ENCODE measurements at regions not wholly inside any gene's neighbourhood (a gene's known extent, or its start where the extent isn't known, plus 50 kb on each side); places are given as distances from the start of the nearest gene placed in this dataset.

DNA sequence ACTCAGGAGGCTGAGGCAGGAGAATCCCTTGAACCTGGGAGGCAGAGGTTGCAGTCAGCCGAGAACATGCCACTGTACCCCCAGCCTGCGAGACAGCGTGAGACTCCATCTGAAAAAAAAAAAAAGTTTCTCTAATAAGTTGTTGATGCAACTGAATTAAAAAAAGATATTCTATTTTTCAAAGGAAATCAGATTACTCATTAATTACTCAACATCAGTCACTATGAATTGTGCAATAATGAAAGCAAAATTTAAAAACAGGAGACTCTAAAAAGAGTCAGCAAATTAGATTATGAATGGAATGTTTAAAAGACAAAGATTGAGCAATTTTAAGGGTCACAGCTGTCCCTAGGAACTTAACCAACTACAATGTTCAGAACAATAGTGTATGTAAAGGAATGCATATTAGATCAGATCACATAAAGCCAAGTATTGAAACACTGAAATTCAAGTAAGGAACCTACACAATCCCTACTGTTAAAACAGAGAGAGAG, 60.2 kb upstream of the SLC4A7 start:
- H3K27me3 ChIP-seq: no peaks in the 10 kb centered on the region
- H3K4me1 ChIP-seq: no peaks in the 10 kb centered on the region
- peak overlapping the region in 1 of 2 donors; percentile 17 for H3K27ac ChIP-seq
- H3K36me3 ChIP-seq: no peaks in the 10 kb centered on the region
- no peak for DNase-seq
- TF ChIP-seq, protein P1, sequence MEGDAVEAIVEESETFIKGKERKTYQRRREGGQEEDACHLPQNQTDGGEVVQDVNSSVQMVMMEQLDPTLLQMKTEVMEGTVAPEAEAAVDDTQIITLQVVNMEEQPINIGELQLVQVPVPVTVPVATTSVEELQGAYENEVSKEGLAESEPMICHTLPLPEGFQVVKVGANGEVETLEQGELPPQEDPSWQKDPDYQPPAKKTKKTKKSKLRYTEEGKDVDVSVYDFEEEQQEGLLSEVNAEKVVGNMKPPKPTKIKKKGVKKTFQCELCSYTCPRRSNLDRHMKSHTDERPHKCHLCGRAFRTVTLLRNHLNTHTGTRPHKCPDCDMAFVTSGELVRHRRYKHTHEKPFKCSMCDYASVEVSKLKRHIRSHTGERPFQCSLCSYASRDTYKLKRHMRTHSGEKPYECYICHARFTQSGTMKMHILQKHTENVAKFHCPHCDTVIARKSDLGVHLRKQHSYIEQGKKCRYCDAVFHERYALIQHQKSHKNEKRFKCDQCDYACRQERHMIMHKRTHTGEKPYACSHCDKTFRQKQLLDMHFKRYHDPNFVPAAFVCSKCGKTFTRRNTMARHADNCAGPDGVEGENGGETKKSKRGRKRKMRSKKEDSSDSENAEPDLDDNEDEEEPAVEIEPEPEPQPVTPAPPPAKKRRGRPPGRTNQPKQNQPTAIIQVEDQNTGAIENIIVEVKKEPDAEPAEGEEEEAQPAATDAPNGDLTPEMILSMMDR (IDR thresholded peaks at IDR 0.05): no peak
- TF ChIP-seq POLR2A (IDR thresholded peaks at IDR 0.05): no peak
- no peaks in the 10 kb centered on the region for H3K9me3 ChIP-seq
- intact Hi-C loops (cut with DNase I; ENCODE audit: low total_unique reads): no loop called here
- H3K4me3 ChIP-seq: no peak overlapping the region

DNA sequence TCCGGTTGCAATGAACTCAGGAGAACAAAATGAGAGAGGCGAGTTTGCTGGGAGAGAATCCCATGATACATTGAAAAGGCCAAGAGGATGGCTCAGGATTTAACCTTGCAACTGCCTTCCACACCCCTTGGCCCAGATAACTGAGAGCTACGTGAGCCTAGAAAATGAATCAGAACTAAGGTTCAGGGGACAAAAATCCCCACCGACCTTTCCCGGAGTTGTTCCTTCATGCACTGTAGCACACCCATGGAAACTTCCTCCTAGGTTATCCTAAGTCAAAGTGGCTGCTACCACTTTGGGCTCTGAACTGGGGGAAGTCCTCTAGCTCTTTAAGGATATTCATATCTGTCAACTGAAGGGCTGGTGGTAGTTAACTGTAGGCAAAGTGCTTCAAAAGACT, 58.3 kb upstream of the SLC4A7 start:
- no peak overlapping the region for H3K4me3 ChIP-seq
- no peaks in the 10 kb centered on the region for H3K27me3 ChIP-seq
- intact Hi-C loops (cut with DNase I; ENCODE audit: low total_unique reads): no loop called here
- no peaks in the 10 kb centered on the region for H3K4me1 ChIP-seq
- H3K27ac ChIP-seq: no peak overlapping the region
- DNase-seq: no peak
- H3K36me3 ChIP-seq: no peaks in the 10 kb centered on the region
- TF ChIP-seq, protein P1 (IDR thresholded peaks at IDR 0.05): no peak
- no peak for TF ChIP-seq POLR2A (IDR thresholded peaks at IDR 0.05)
- H3K9me3 ChIP-seq: no peaks in the 10 kb centered on the region

DNA sequence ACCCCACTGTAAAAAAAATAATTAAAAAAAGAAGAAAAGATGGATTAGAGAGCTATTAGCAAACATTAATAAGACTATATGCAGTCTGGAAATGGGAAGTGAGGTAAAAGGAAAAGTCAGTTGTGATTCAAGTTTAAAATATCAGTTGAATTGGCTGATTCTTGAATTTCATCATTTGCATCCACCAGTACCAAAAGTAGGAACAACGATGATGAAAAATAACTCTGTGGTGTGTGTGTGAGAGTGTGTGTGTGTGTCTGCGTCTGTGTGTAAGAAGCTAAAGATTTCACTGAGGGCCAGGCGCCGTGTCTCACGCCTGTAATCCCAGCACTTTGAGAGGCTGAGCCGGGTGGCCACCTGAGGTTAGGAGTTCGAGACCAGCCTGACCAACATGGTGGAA, 56.0 kb upstream of the SLC4A7 start:
- TF ChIP-seq, protein P1 (IDR thresholded peaks at IDR 0.05): no peak
- TF ChIP-seq POLR2A (IDR thresholded peaks at IDR 0.05): no peak
- Histone ChIP-seq H3K4me3 (no peak overlapping the region), H3K27ac (no peak overlapping the region), H3K9me3 (no peaks in the 10 kb centered on the region), H3K27me3 (no peaks in the 10 kb centered on the region), H3K4me1 (no peaks in the 10 kb centered on the region), H3K36me3 (no peaks in the 10 kb centered on the region)
- intact Hi-C loops (cut with DNase I; ENCODE audit: low total_unique reads): no loop called here
- DNase-seq: no peak

DNA sequence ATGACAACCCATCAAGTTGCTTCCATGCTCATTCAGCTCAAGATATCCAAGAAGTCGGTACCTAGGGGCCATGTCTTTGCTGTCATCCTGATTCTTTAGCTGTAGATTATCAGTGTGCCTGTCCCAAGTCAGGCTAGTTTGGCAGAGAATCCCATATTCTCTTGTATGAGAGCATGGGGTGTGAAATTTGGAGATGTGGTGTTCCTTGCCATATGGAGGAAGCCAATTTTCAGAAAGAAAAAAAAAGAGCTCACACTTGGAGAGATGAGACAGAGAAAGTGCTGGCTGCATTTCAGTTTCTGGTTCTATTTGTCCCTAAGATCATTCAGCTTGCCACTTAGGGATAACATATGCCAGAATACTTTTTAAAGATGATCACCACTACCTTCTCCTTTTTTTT, 52.3 kb upstream of the SLC4A7 start:
- no peak for DNase-seq
- H3K4me3 ChIP-seq: no peak overlapping the region
- no peaks in the 10 kb centered on the region for H3K9me3 ChIP-seq
- H3K27ac ChIP-seq: no peak overlapping the region
- no peaks in the 10 kb centered on the region for H3K36me3 ChIP-seq
- intact Hi-C loops (cut with DNase I; ENCODE audit: low total_unique reads): no loop called here
- TF ChIP-seq, protein P1 (IDR thresholded peaks at IDR 0.05): no peak
- TF ChIP-seq POLR2A (IDR thresholded peaks at IDR 0.05): no peak
- no peaks in the 10 kb centered on the region for H3K27me3 ChIP-seq
- peaks cover 0 to 4% of the 10 kb centered on the region in 2 donors for H3K4me1 ChIP-seq

DNA sequence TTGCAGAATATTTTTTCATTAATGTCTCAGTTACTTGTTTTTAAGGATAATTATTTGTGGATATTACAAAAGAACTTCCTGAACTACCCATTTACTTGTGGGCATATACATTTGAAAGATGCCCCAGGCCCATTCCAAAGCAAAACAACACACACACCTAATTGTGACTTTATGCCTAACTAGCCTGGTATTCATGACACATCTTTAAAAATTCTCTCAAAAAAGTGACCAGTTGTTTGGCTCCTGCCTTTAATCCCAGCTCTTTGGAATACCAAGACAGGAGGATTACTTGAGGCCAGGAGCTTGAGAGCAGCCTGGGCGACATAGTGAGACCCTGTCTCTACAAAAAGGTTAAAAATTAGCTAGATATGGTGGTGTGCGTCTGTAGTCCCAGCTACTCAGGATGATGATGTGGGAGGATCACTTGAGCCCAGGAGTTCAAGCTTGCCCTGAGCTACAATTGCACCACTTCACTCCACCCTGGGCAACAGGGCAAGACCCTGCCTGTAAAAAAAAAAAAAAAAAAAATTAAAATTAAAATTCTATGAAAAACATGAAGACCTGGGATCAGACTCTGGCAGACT, 51.7 kb upstream of the SLC4A7 start:
- Histone ChIP-seq H3K36me3 (no peaks in the 10 kb centered on the region), H3K9me3 (no peaks in the 10 kb centered on the region), H3K27ac (peak overlapping the region in 1 of 2 donors; percentile 65), H3K27me3 (no peaks in the 10 kb centered on the region), H3K4me1 (peaks cover 0 to 4% of the 10 kb centered on the region in 2 donors), H3K4me3 (no peak overlapping the region)
- intact Hi-C loops (cut with DNase I; ENCODE audit: low total_unique reads): no loop called here
- DNase-seq: no peak
- TF ChIP-seq, protein P1 (IDR thresholded peaks at IDR 0.05): no peak
- TF ChIP-seq POLR2A (IDR thresholded peaks at IDR 0.05): no peak

Measured in uterus (tissue), 3 donors.